Fibroblast of the aortic adventitia (primary cell): ENCODE measurements at regions not wholly inside any gene's neighbourhood (a gene's known extent, or its start where the extent isn't known, plus 50 kb on each side); places are given as distances from the start of the nearest gene placed in this dataset.

ENCODE experiments used
- DNase-seq: peaks from one replicate; pipeline ENCODE4 v3.0.0-alpha.2; 2010; ENCODE audit warnings: low read depth
- H3K4me3 ChIP-seq: 2 replicates; pipeline ENCODE4 v1.5.1; 2011; ENCODE audit warnings: low read depth, mild to moderate bottlenecking, control low read depth, low read length, moderate library complexity
- CTCF ChIP-seq: IDR thresholded peaks from 2 replicates; pipeline ENCODE4 v1.5.1; 2011; ENCODE audit warnings: mild to moderate bottlenecking, low read length, control low read depth, inconsistent platforms; ENCODE audit not compliant: insufficient read depth

GRCh38 chr10:10869592-10869991 lies 148.1 kb upstream of the CELF2 start:
- no peak overlapping the region for H3K4me3 ChIP-seq
- DNase-seq: peak; percentile 44
- TF ChIP-seq CTCF: no peak

- H3K4me3 ChIP-seq: no peak overlapping the region
- no peak for TF ChIP-seq CTCF
- peak; percentile 7 for DNase-seq
Measured at GRCh38 chr10:10870523-10871241, 147.0 kb upstream of the CELF2 start.

- TF ChIP-seq CTCF: no peak
- no peak overlapping the region for H3K4me3 ChIP-seq
- DNase-seq: peak; percentile 7
Measured at GRCh38 chr10:10871352-10871751, 146.3 kb upstream of the CELF2 start.

GRCh38 chr10:10872035-10872673 lies 145.5 kb upstream of the CELF2 start:
- peak; percentile 99 for DNase-seq
- no peak overlapping the region for H3K4me3 ChIP-seq
- TF ChIP-seq CTCF: no peak

GRCh38 chr10:10872764-10873163 lies 144.9 kb upstream of the CELF2 start:
- DNase-seq: no peak
- H3K4me3 ChIP-seq: peak overlapping the region; percentile 13
- TF ChIP-seq CTCF: no peak

GRCh38 chr10:10873289-10873688 lies 144.4 kb upstream of the CELF2 start:
- H3K4me3 ChIP-seq: no peak overlapping the region
- no peak for TF ChIP-seq CTCF
- DNase-seq: peak; percentile 49

GRCh38 chr10:10873915-10874314 lies 143.8 kb upstream of the CELF2 start:
- no peak overlapping the region for H3K4me3 ChIP-seq
- TF ChIP-seq CTCF: no peak
- DNase-seq: no peak
